ENCODE measurements at regions not wholly inside any gene's neighbourhood (a gene's known extent, or its start where the extent isn't known, plus 50 kb on each side); places are given as distances from the start of the nearest gene placed in this dataset.

DNA sequence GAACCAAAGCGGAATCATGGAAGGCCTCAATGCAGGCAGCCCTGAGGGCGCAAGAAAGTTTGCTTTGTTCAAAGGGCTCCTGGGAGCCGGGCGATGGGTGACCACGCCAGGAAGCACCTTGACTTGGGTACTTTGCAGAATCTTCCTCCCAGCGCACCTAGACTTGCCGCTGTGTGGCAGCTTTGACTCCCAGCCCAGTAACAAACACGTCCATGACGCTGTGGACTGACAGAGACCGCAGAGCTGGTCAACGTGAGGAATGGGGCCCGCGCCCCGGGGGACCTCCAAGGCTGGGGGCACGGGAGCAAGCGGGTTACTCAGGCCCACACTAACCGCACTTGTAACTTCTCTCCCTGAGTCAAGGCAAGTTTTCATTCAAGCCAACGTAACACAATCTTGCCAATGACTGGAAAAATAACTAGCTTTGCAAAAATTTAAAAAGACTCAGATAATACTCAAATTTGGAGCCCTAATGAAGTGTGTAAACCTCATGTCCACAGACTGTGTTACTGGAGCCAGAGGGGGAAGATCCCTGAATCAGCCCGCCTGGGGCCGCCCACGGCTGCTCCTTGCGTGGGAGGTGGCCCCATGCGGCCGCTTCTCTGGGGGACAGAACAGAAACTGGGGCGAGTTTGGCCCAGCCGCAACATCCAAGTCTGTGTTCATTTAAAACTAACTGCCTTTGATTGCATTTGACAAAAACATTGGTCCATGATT, 130.8 kb downstream of the DNAJB6 start:
- intact Hi-C loops (cut with DNase I) = no loop called here
- Histone ChIP-seq H3K27ac (no peak overlapping the region), H3K27me3 (peaks cover 0 to 48% (median 13%) of the 10 kb centered on the region in 9 donors), H3K4me1 (peaks cover 0 to 8% (median 0%) of the 10 kb centered on the region in 12 donors), H3K36me3 (no peaks in the 10 kb centered on the region), H3K9me3 (peaks cover 0 to 7% (median 0%) of the 10 kb centered on the region in 12 donors), H3K4me3 (no peak overlapping the region)
- WGBS, 4 donors = 86 to 89% (median 88%) methylated on average over 23 to 26 of the region's 26 CpGs
- ATAC-seq (no peak), DNase-seq (no peak)
- no peak for TF ChIP-seq POLR2A (IDR thresholded peaks at IDR 0.05)
- no peak for TF ChIP-seq CTCF (IDR thresholded peaks at IDR 0.05)

- H3K9me3 ChIP-seq = peaks cover 0 to 15% (median 7%) of the 10 kb centered on the region in 12 donors
- intact Hi-C loops (cut with DNase I) = no loop called here
- no peak overlapping the region for H3K4me3 ChIP-seq
- 77 to 84% (median 80%) methylated on average over 29 to 42 of the region's 42 CpGs for WGBS, 4 donors
- TF ChIP-seq CTCF (IDR thresholded peaks at IDR 0.05) (no peak), POLR2A (IDR thresholded peaks at IDR 0.05) (no peak)
- no peak overlapping the region for H3K27ac ChIP-seq
- no peak for DNase-seq
- H3K27me3 ChIP-seq = peaks cover 0 to 48% (median 13%) of the 10 kb centered on the region in 9 donors
- H3K36me3 ChIP-seq = no peaks in the 10 kb centered on the region
- H3K4me1 ChIP-seq = peaks cover 0 to 8% (median 0%) of the 10 kb centered on the region in 12 donors
- no peak for ATAC-seq
Measured at GRCh38 chr7:157468221-157469111, 131.7 kb downstream of the DNAJB6 start.

DNA sequence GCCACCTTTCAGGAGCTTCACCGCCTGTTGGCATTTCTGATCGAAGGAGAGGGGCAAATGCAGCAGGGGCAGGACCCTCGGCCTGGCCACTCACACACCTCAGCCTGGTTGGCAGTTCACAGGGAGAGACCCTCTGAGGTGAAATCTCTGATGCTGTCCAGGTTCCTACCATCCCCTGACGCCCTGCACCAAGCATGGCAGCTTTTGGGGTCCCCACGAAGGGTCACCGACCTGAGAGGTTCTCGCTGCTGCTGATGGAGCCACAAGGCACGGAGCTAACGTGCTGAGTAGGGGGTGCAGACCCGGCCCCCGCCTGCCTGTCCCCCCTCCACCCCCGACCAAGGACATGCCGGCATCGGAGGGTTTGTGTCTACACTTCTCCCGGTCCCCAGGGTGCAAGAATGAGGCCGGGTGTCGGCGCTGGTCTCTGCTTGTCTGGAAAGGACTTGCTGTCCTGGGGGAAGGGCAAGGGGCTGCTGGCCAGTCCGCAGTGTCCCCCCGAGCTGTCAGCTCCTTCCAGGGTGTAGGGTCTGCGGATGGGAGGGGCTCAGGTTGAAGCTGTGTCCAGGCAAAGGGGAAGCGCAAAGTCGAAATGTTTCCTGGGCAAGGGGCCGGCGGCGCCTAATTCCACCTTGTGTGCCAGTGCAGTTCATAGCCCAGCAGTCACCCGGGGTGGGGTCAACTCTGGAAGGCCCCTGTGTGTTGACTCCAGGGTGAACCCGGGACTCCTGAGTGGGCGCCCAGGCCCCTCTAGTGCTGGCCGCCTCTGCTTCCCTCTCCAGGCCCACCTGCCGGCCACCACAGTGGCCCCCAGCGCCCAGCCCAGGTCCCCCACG, 132.6 kb downstream of the DNAJB6 start:
- DNase-seq (no peak), ATAC-seq (no peak)
- Histone ChIP-seq H3K36me3 (no peaks in the 10 kb centered on the region), H3K9me3 (peaks cover 0 to 25% (median 10%) of the 10 kb centered on the region in 12 donors), H3K27me3 (peaks cover 0 to 44% (median 12%) of the 10 kb centered on the region in 9 donors), H3K4me3 (no peak overlapping the region), H3K27ac (no peak overlapping the region), H3K4me1 (peaks cover 0 to 8% (median 0%) of the 10 kb centered on the region in 12 donors)
- TF ChIP-seq POLR2A (IDR thresholded peaks at IDR 0.05) = no peak
- TF ChIP-seq CTCF (IDR thresholded peaks at IDR 0.05) = no peak
- intact Hi-C loops (cut with DNase I) = no loop called here
- WGBS, 4 donors = 80 to 86% (median 84%) methylated on average over 30 to 33 of the region's 33 CpGs

All from heart left ventricle (tissue), 16 donors.